Left kidney (tissue), 1 donor: ENCODE measurements at regions not wholly inside any gene's neighbourhood (a gene's known extent, or its start where the extent isn't known, plus 50 kb on each side); places are given as distances from the start of the nearest gene placed in this dataset.
"Not testable (repeated sequence)": the region's sequence is repeated elsewhere in the genome, so short reads cannot be mapped to it uniquely, and the experiment has no call there.

ENCODE experiments used
- DNase-seq: peaks from one replicate; pipeline ENCODE4 v3.0.0-alpha.2; 2013

GRCh38 chr16:60510941-60511340 is 1525.3 kb downstream of the CDH8 start:
- no peak for DNase-seq

- no peak for DNase-seq
Observed at GRCh38 chr16:60510208-60510607, 1526.0 kb downstream of the CDH8 start.

GRCh38 chr16:60491273-60491672 is 1545.0 kb downstream of the CDH8 start:
- no peak for DNase-seq

- DNase-seq, result no peak
Observed at GRCh38 chr16:60485872-60486489, 1550.3 kb downstream of the CDH8 start.

- no peak for DNase-seq
Observed at GRCh38 chr16:60484901-60485300, 1551.3 kb downstream of the CDH8 start.

GRCh38 chr16:60481591-60481990 is 1554.6 kb downstream of the CDH8 start:
- DNase-seq, result no peak

GRCh38 chr16:60478810-60479209 is 1557.4 kb downstream of the CDH8 start:
- no peak for DNase-seq

- no peak for DNase-seq
Observed at GRCh38 chr16:60463986-60464385, 1572.3 kb downstream of the CDH8 start.

GRCh38 chr16:60459463-60459862 is 1576.8 kb downstream of the CDH8 start:
- no peak for DNase-seq

- DNase-seq, result no peak
Observed at GRCh38 chr16:60458255-60458654, 1578.0 kb downstream of the CDH8 start.

- no peak for DNase-seq
Observed at GRCh38 chr16:60452646-60453045, 1583.6 kb downstream of the CDH8 start.

GRCh38 chr16:60438894-60439293 is 1597.3 kb downstream of the CDH8 start:
- DNase-seq, result no peak

GRCh38 chr16:60432472-60432871 is 1603.8 kb downstream of the CDH8 start:
- no peak for DNase-seq

GRCh38 chr16:60419859-60420258 is 1616.4 kb downstream of the CDH8 start:
- DNase-seq, result no peak

- DNase-seq, result no peak
Observed at GRCh38 chr16:60414613-60415012, 1621.6 kb downstream of the CDH8 start.

GRCh38 chr16:60413969-60414368 is 1622.3 kb downstream of the CDH8 start:
- no peak for DNase-seq

- DNase-seq, result no peak
Observed at GRCh38 chr16:60407606-60408005, 1628.6 kb downstream of the CDH8 start.

GRCh38 chr16:60407034-60407433 is 1629.2 kb downstream of the CDH8 start:
- DNase-seq, result no peak

- no peak for DNase-seq
Observed at GRCh38 chr16:60405286-60405685, 1631.0 kb downstream of the CDH8 start.

GRCh38 chr16:60404401-60404800 is 1631.8 kb downstream of the CDH8 start:
- DNase-seq, result no peak

GRCh38 chr16:60402941-60403340 is 1633.3 kb downstream of the CDH8 start:
- not testable (repeated sequence) for DNase-seq

- DNase-seq, result no peak
Observed at GRCh38 chr16:60392380-60392779, 1643.9 kb downstream of the CDH8 start.

- DNase-seq, result no peak
Observed at GRCh38 chr16:60371591-60371990, 1637.5 kb upstream of the GOT2 start.

- DNase-seq, result no peak
Observed at GRCh38 chr16:60367739-60368138, 1633.6 kb upstream of the GOT2 start.

GRCh38 chr16:60363566-60363965 is 1629.5 kb upstream of the GOT2 start:
- DNase-seq, result no peak
